Panc1 (cell line): ENCODE measurements at regions not wholly inside any gene's neighbourhood (a gene's known extent, or its start where the extent isn't known, plus 50 kb on each side); places are given as distances from the start of the nearest gene placed in this dataset.

Experiments
- ATAC-seq: fragments of 200-7000 bp; cut with Tn5 transposase; 2 replicates; pipeline ENCODE4 v1.9.1; 2020; ENCODE audit warnings: mild to moderate bottlenecking, moderate library complexity
- BruUV-seq: library from RNA; stranded (reverse); fragments of 400-500 nt; replicated peaks from 2 replicates; lab custom pipeline; 2021; lab: Mats Ljungman, UMichigan
- CTCF ChIA-PET: fragments of 300-600 bp; sonication (Branson Sonifier 250); formaldehyde crosslinking; loops from one replicate; lab custom pipeline; 2022; ENCODE audit warnings: antibody characterized with exemption; lab: Charles Lee
- POLR2A ChIA-PET: fragments of 300-600 bp; sonication (Branson Sonifier 250); formaldehyde crosslinking; loops from one replicate; lab custom pipeline; 2022; ENCODE audit warnings: antibody characterized with exemption; lab: Charles Lee
- DNase-seq: peaks from one replicate; pipeline ENCODE4 v3.0.0-alpha.2; 2010; ENCODE audit warnings: low read depth, low spot score
- H3K27ac ChIP-seq: 2 replicates; pipeline ENCODE4 v1.5.1; 2011; ENCODE audit warnings: mild to moderate bottlenecking, low read length, inconsistent platforms
- H3K27me3 ChIP-seq: fragments of 200-500 bp; sonication (Bioruptor generic); 2 replicates; pipeline ENCODE4 v1.6.0; 2014; ENCODE audit warnings: low read length, inconsistent platforms; ENCODE audit not compliant: control insufficient read depth, insufficient read depth
- H3K36me3 ChIP-seq: fragments of 200-500 bp; sonication (Bioruptor generic); 2 replicates; pipeline ENCODE4 v1.5.1; 2014; ENCODE audit warnings: inconsistent platforms, mild to moderate bottlenecking, low read length, moderate library complexity; ENCODE audit not compliant: control insufficient read depth, insufficient read depth
- H3K4me1 ChIP-seq: 2 replicates; pipeline ENCODE4 v1.5.1; 2011; ENCODE audit warnings: inconsistent platforms, mild to moderate bottlenecking, low read length, moderate library complexity; ENCODE audit not compliant: control insufficient read depth, insufficient read depth
- H3K4me3 ChIP-seq, 2 experiments: 2 replicates each; pipeline ENCODE4 v1.5.1; 2011 to 2012; ENCODE audit warnings: low read depth in 2 of 2, low read length in 2 of 2, mild to moderate bottlenecking in 2 of 2, inconsistent platforms in 1 of 2, moderate library complexity in 1 of 2
- H3K9me3 ChIP-seq: fragments of 200-500 bp; sonication (Bioruptor generic); 2 replicates; pipeline ENCODE4 v1.5.1; 2014; ENCODE audit warnings: low read depth, mild to moderate bottlenecking, inconsistent platforms, low read length, moderate library complexity; ENCODE audit not compliant: control insufficient read depth, insufficient read depth
- POLR2AphosphoS5 ChIP-seq: IDR thresholded peaks from 2 replicates; pipeline ENCODE4 v1.6.1; 2012; ENCODE audit warnings: mild to moderate bottlenecking, low read depth, low read length, moderate library complexity
- REST ChIP-seq, 2 experiments: IDR thresholded peaks; 2 replicates each; pipeline ENCODE4 v1.6.1; 2011 to 2012; ENCODE audit warnings: low read depth in 2 of 2, control low read depth in 1 of 2, low read length in 1 of 2, mild to moderate bottlenecking in 1 of 2, moderate library complexity in 1 of 2; ENCODE audit not compliant: insufficient read depth in 1 of 2
- SIN3A ChIP-seq: IDR thresholded peaks from 2 replicates; pipeline ENCODE4 v1.6.1; 2012; ENCODE audit warnings: low read depth, mild to moderate bottlenecking, low read length, moderate library complexity, borderline replicate concordance; ENCODE audit not compliant: insufficient read depth
- TCF7L2 ChIP-seq: IDR thresholded peaks from 2 replicates; pipeline ENCODE4 v1.6.1; 2011; ENCODE audit warnings: mild to moderate bottlenecking, low read depth, low read length, inconsistent platforms
- in situ Hi-C: cut with HindIII; loops from 2 replicates; pipeline ENCODE4 v1.10.0; 2016; ENCODE audit warnings: low sequenced_read_pairs, low pct_unique_long_range_greater_than_20kb
- intact Hi-C: fragments of 100-400 bp; cut with micrococcal nuclease; formaldehyde crosslinking; loops from one replicate; pipeline ENCODE4 v1.10.0; 2022; ENCODE audit not compliant: unreplicated experiment
- TF ChIP-seq, protein P1 (sequence below): fragments of 450-650 bp; IDR thresholded peaks from 2 replicates; pipeline ENCODE4 v1.5.1; 2017; ENCODE audit warnings: mild to moderate bottlenecking

DNA sequence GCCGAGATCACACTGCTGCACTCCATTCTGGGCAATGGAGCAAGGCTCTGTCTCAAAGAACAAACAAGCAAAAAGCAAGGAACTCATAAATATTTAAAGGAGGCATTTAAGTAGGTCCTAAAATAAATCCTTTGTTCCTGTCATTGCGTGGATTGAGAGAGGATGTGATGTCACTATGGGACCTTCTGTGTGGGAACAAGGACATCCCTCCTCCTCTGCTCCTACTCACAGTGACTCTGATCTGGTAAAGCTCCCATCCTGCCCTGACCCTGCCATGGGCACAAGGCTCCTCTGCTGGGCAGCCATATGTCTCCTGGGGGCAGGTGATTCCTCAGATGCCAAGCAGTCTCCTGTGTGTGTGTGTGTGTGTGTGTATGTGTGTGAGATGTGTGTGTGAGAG, 74.1 kb upstream of the PRSS58 start:
- H3K4me1 ChIP-seq = no peaks in the 10 kb centered on the region
- H3K27me3 ChIP-seq = no peaks in the 10 kb centered on the region; the same call in 1 of the 2 replicates
- no peak overlapping the region for H3K4me3 ChIP-seq
- H3K27ac ChIP-seq = no peak overlapping the region
- CTCF ChIA-PET = no interaction called here
- TF ChIP-seq TCF7L2 (no peak), REST (IDR thresholded peaks at IDR 0.05; ENCODE audit: insufficient read depth in 1 of 2, low read depth in 2 of 2, low read length in 1 of 2) (no peak)
- intact Hi-C loops = no loop called here
- ATAC-seq = no peak
- BruUV-seq = no TSS peak
- POLR2A ChIA-PET = no interaction called here
- in situ Hi-C loops = no loop called here
- DNase-seq = no peak
- H3K9me3 ChIP-seq = no peaks in the 10 kb centered on the region
- no peaks in the 10 kb centered on the region for H3K36me3 ChIP-seq

DNA sequence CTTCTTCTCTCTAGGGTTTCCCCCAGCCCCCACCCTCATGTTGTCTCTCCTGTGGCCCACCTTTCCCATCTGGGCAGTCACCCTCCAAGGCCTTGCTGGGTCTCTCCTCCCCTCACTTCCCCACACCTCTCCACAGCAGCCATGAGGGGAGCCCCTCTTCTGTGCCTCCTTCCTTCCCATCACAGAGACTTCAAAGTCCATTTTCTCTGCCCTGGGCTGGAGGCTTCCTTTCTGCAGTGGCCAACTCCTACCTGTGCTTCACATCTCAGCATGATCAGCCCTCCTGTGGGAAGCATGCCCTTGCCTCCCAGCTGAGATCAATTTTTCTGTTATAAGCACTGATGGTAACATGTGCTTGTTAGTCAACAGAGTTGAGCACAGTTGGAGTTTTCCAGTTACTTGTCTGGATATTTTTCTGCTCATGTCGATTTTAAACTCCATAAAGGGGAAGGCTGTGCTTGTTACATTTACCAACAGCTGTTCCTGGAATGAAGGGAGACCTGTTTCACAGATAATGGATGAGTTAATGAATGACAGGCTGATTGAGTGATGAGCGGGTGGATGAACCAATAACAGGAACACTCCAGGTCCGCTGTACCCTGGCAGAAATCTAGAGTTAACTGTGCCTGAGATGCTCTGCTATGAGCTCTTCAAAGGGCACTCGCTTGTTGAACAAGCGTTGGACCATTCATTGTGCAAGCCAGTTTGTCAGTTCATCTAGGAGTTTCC, 71.4 kb upstream of the PRSS58 start:
- H3K9me3 ChIP-seq = no peaks in the 10 kb centered on the region
- DNase-seq = no peak
- ATAC-seq = no peak
- intact Hi-C loops = no loop called here
- H3K27ac ChIP-seq = no peak overlapping the region
- TF ChIP-seq POLR2AphosphoS5 (no peak), REST (IDR thresholded peaks at IDR 0.05; ENCODE audit: insufficient read depth in 1 of 2, low read depth in 2 of 2, low read length in 1 of 2) (no peak), TCF7L2 (no peak), SIN3A (no peak)
- TF ChIP-seq, protein P1, sequence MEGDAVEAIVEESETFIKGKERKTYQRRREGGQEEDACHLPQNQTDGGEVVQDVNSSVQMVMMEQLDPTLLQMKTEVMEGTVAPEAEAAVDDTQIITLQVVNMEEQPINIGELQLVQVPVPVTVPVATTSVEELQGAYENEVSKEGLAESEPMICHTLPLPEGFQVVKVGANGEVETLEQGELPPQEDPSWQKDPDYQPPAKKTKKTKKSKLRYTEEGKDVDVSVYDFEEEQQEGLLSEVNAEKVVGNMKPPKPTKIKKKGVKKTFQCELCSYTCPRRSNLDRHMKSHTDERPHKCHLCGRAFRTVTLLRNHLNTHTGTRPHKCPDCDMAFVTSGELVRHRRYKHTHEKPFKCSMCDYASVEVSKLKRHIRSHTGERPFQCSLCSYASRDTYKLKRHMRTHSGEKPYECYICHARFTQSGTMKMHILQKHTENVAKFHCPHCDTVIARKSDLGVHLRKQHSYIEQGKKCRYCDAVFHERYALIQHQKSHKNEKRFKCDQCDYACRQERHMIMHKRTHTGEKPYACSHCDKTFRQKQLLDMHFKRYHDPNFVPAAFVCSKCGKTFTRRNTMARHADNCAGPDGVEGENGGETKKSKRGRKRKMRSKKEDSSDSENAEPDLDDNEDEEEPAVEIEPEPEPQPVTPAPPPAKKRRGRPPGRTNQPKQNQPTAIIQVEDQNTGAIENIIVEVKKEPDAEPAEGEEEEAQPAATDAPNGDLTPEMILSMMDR = no peak
- no peaks in the 10 kb centered on the region for H3K36me3 ChIP-seq
- BruUV-seq = no TSS peak
- ChIA-PET POLR2A (no interaction called here), CTCF (interaction anchor here (0.6 kb wide), 1 partner anchor 911 kb away, joined by 7 read pairs; no protein-coding TSS in a partner anchor)
- in situ Hi-C loops = no loop called here
- H3K4me1 ChIP-seq = no peaks in the 10 kb centered on the region
- H3K4me3 ChIP-seq = no peak overlapping the region
- no peaks in the 10 kb centered on the region; the same call in 1 of the 2 replicates for H3K27me3 ChIP-seq
